ENCODE measurements at regions not wholly inside any gene's neighbourhood (a gene's known extent, or its start where the extent isn't known, plus 50 kb on each side); places are given as distances from the start of the nearest gene placed in this dataset.

GRCh38 chr7:68697796-68698280, 900.4 kb upstream of the AUTS2 start (continued):
- TF ChIP-seq CTBP2 (IDR thresholded peaks at IDR 0.05; ENCODE audit: borderline replicate concordance, insufficient read depth, insufficient read length, low read length): no peak
- TF ChIP-seq RNF2 (IDR thresholded peaks at IDR 0.05; ENCODE audit: borderline replicate concordance, low read depth, low read length, missing control alignments, poor library complexity, severe bottlenecking): no peak
- TF ChIP-seq RBBP5 (IDR thresholded peaks at IDR 0.05; ENCODE audit: borderline replicate concordance, low read depth, low read length): no peak
- TF ChIP-seq ZNF274 (IDR thresholded peaks at IDR 0.05; ENCODE audit: borderline replicate concordance, extremely low read depth, low read length): no peak

Measured in H1 (cell line).